ENCODE measurements at regions not wholly inside any gene's neighbourhood (a gene's known extent, or its start where the extent isn't known, plus 50 kb on each side); places are given as distances from the start of the nearest gene placed in this dataset.

DNA sequence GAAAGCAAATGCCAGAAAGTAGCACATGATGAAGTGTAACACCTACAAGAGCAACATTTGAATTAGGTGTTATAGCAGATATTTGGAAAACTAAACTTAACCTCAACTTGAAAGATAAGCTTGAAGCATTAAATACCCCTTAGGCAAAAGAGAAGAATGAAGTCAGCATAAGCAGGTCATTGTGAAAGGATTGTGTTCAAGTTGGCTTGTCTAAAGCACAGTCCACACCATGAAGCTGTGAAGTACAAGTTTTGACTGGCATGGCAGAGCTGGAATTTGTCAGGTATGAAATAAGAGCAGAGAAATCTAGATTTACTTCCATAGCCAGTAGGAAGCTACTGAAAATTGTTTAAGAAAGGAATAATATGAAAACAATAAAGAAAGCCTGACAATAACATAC, 480.3 kb upstream of the POT1 start:
- no peaks in the 10 kb centered on the region for H3K4me1 ChIP-seq (replicated peaks)
- intact Hi-C loops (cut with DNase I) = no loop called here
- H3K36me3 ChIP-seq = no peaks in the 10 kb centered on the region
- no peaks in the 10 kb centered on the region for H3K9me3 ChIP-seq
- H3K4me3 ChIP-seq = no peak overlapping the region
- no peak for TF ChIP-seq POLR2AphosphoS5 (IDR thresholded peaks at IDR 0.05)
- TF ChIP-seq POLR2A (IDR thresholded peaks at IDR 0.05) = no peak
- TF ChIP-seq, protein P1, sequence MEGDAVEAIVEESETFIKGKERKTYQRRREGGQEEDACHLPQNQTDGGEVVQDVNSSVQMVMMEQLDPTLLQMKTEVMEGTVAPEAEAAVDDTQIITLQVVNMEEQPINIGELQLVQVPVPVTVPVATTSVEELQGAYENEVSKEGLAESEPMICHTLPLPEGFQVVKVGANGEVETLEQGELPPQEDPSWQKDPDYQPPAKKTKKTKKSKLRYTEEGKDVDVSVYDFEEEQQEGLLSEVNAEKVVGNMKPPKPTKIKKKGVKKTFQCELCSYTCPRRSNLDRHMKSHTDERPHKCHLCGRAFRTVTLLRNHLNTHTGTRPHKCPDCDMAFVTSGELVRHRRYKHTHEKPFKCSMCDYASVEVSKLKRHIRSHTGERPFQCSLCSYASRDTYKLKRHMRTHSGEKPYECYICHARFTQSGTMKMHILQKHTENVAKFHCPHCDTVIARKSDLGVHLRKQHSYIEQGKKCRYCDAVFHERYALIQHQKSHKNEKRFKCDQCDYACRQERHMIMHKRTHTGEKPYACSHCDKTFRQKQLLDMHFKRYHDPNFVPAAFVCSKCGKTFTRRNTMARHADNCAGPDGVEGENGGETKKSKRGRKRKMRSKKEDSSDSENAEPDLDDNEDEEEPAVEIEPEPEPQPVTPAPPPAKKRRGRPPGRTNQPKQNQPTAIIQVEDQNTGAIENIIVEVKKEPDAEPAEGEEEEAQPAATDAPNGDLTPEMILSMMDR (IDR thresholded peaks at IDR 0.05) = no peak
- H3K27ac ChIP-seq = no peak overlapping the region
- H3K27me3 ChIP-seq (replicated peaks; ENCODE audit: insufficient read depth) = no peaks in the 10 kb centered on the region
- DNase-seq (ENCODE audit: low spot score) = no peak

DNA sequence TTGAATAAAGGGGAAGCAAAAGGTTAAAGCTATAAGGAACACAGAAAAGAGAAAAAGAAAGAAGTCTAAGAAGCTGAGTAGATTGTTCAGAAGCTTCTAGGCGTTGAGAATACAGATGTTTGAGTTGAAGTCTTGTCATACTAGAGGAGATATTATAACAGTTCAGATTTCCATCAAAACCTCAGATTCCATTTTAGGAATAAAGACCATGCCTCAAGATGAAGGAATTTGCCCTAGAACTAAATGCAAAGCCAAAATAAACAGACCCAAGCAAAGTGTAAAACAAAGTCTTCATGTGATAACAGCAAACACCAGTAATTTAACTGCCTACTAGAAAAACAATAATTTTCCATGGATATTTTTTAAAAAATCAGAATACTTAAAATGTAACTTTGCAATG, 476.5 kb upstream of the POT1 start:
- no peak overlapping the region for H3K27ac ChIP-seq
- H3K36me3 ChIP-seq = no peaks in the 10 kb centered on the region
- H3K4me1 ChIP-seq (replicated peaks) = no peaks in the 10 kb centered on the region
- 43% methylated on average over 1 of the region's 1 CpG for WGBS
- DNase-seq (ENCODE audit: low spot score) = no peak
- intact Hi-C loops (cut with DNase I) = no loop called here
- H3K4me3 ChIP-seq = no peak overlapping the region
- TF ChIP-seq POLR2A (IDR thresholded peaks at IDR 0.05) = no peak
- TF ChIP-seq, protein P1 (IDR thresholded peaks at IDR 0.05) = no peak
- TF ChIP-seq POLR2AphosphoS5 (IDR thresholded peaks at IDR 0.05) = no peak
- no peaks in the 10 kb centered on the region for H3K9me3 ChIP-seq
- H3K27me3 ChIP-seq (replicated peaks; ENCODE audit: insufficient read depth) = no peaks in the 10 kb centered on the region

DNA sequence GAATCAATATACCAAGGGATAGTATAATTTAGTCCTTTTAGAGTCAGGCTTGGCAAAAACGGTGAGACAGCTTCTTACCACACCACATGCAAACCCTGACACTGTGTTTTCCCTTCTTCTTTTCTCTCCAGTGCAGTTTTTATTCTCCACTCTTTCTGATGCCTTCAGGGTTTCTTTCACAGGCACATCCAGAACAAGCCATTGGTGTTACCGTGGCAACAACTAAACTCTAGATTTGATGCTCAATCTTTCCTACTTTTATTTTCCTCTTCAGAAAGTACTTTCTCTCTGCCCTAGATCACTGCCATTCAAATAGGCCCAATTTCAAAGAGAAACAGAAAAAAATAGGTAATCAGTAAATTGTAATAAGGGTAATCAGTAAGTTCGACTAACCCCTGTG, 469.8 kb upstream of the POT1 start:
- intact Hi-C loops (cut with DNase I) = no loop called here
- WGBS = 83% methylated on average over 3 of the region's 3 CpGs
- Histone ChIP-seq H3K27ac (no peak overlapping the region), H3K36me3 (no peaks in the 10 kb centered on the region), H3K4me3 (no peak overlapping the region), H3K27me3 (replicated peaks; ENCODE audit: insufficient read depth) (no peaks in the 10 kb centered on the region), H3K9me3 (no peaks in the 10 kb centered on the region), H3K4me1 (replicated peaks) (no peaks in the 10 kb centered on the region)
- no peak for DNase-seq (ENCODE audit: low spot score)
- TF ChIP-seq POLR2AphosphoS5 (IDR thresholded peaks at IDR 0.05) = no peak
- TF ChIP-seq POLR2A (IDR thresholded peaks at IDR 0.05) = no peak
- TF ChIP-seq, protein P1 (IDR thresholded peaks at IDR 0.05) = no peak

DNA sequence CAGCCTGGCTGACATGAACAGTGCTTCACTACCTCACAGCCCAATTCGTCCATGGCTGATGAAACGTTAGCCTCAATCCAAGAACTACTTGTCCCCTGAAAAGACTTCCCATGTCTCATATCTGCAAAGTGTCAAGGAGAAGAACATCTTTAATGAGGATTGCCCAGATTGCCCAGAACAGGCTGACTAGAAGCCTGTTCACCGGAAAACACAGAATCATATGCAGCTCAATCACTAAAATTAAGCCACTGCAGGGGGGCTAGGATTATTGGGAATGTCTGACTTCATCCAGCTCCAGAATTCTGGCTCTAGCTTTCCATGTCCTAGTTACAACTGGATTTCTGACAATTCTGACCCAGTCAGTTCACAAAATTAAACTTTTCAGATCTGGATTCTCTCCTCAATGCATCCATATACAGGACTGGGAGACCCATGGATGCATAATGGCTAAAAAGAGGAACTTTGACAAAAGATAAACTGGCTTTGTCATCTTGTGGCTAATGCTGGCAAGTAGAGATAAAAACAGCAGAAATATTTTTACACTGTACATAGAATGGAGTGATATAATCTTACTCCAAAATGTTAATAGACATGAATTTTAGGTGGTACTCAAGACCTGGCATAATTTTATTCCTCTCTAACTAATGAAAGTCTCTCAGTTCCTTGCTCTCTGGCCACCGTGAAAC, 467.0 kb upstream of the POT1 start:
- DNase-seq (ENCODE audit: low spot score) = no peak
- Histone ChIP-seq H3K27ac (no peak overlapping the region), H3K4me1 (replicated peaks) (no peaks in the 10 kb centered on the region), H3K36me3 (no peaks in the 10 kb centered on the region), H3K27me3 (replicated peaks; ENCODE audit: insufficient read depth) (no peaks in the 10 kb centered on the region), H3K4me3 (no peak overlapping the region), H3K9me3 (no peaks in the 10 kb centered on the region)
- WGBS = 48% methylated on average over 4 of the region's 4 CpGs
- intact Hi-C loops (cut with DNase I) = no loop called here
- TF ChIP-seq POLR2A (IDR thresholded peaks at IDR 0.05) = no peak
- TF ChIP-seq, protein P1 (IDR thresholded peaks at IDR 0.05) = no peak
- no peak for TF ChIP-seq POLR2AphosphoS5 (IDR thresholded peaks at IDR 0.05)

DNA sequence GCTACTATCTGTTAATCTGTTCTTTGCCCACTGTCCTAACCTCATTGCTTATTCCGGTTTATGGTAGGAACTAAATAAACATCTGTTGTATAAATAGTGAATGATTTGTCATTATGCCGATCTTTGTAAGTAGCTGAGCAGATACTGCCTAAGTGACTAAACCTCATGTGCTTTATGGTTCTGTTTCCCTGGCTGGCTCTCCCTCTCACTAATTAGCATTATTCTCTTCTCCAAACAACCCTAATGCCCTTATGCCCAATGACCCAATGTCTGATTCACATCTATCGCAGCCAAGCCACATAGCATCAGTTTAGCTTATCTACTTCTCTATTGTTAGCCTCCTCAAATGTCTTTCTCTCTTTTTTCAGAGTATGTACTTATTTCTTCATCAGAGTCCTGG, 462.3 kb upstream of the POT1 start:
- Histone ChIP-seq H3K9me3 (no peaks in the 10 kb centered on the region), H3K4me3 (no peak overlapping the region), H3K27me3 (replicated peaks; ENCODE audit: insufficient read depth) (no peaks in the 10 kb centered on the region), H3K4me1 (replicated peaks) (no peaks in the 10 kb centered on the region), H3K27ac (no peak overlapping the region), H3K36me3 (no peaks in the 10 kb centered on the region)
- intact Hi-C loops (cut with DNase I) = no loop called here
- 35% methylated on average over 3 of the region's 3 CpGs for WGBS
- no peak for DNase-seq (ENCODE audit: low spot score)
- TF ChIP-seq POLR2AphosphoS5 (IDR thresholded peaks at IDR 0.05) (no peak), POLR2A (IDR thresholded peaks at IDR 0.05) (no peak)

All from prostate gland (tissue), 2 donors.